ENCODE measurements at regions not wholly inside any gene's neighbourhood (a gene's known extent, or its start where the extent isn't known, plus 50 kb on each side); places are given as distances from the start of the nearest gene placed in this dataset.

DNA sequence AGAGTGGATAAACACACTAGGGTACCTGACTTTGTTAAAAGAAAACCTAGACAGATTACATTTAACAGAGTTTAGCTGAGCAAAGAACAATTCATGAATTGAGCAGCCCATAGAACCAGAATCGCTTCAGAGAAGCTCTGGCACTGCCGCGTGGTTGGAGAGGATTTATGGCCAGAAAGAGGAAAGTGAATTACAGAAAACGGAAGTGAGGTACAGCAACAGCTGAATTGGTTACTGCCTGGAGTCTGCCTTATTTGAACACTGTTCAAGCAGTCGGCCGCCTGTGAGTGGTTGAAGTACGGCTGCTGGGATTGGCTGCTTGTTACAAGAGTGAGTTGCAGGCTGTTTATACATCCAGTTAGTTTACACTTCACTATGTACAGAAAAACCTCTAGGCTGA lies 253.8 kb upstream of the CDYL start:
- TF ChIP-seq, protein P1, sequence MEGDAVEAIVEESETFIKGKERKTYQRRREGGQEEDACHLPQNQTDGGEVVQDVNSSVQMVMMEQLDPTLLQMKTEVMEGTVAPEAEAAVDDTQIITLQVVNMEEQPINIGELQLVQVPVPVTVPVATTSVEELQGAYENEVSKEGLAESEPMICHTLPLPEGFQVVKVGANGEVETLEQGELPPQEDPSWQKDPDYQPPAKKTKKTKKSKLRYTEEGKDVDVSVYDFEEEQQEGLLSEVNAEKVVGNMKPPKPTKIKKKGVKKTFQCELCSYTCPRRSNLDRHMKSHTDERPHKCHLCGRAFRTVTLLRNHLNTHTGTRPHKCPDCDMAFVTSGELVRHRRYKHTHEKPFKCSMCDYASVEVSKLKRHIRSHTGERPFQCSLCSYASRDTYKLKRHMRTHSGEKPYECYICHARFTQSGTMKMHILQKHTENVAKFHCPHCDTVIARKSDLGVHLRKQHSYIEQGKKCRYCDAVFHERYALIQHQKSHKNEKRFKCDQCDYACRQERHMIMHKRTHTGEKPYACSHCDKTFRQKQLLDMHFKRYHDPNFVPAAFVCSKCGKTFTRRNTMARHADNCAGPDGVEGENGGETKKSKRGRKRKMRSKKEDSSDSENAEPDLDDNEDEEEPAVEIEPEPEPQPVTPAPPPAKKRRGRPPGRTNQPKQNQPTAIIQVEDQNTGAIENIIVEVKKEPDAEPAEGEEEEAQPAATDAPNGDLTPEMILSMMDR (IDR thresholded peaks at IDR 0.05; ENCODE audit: poor library complexity, severe bottlenecking): no peak
- TF ChIP-seq EZH2 (IDR thresholded peaks at IDR 0.05; ENCODE audit: borderline replicate concordance, insufficient read depth, low read length, poor library complexity, severe bottlenecking) (no peak), POLR2AphosphoS5 (IDR thresholded peaks at IDR 0.05) (no peak), RAD21 (conservative IDR thresholded peaks at IDR 0.05) (no peak), EP300 (conservative IDR thresholded peaks at IDR 0.05; ENCODE audit: poor library complexity, severe bottlenecking) (no peak)
